Mesendoderm (in vitro differentiated cells): ENCODE measurements at regions not wholly inside any gene's neighbourhood (a gene's known extent, or its start where the extent isn't known, plus 50 kb on each side); places are given as distances from the start of the nearest gene placed in this dataset.

Experiments used
- DNase-seq: peaks from one replicate; pipeline ENCODE4 v3.0.0; 2013
- H2AK5ac ChIP-seq: 2 replicates; pipeline ENCODE4 v1.6.1; 2013; ENCODE audit warnings: low read length, inconsistent platforms
- H2BK120ac ChIP-seq: 2 replicates; pipeline ENCODE4 v1.6.1; 2013; ENCODE audit warnings: low read depth, mild to moderate bottlenecking, low read length, moderate library complexity, mixed read lengths
- H2BK15ac ChIP-seq: replicated peaks from 2 replicates; pipeline ENCODE4 v1.6.1; 2013; ENCODE audit warnings: low read depth, mild to moderate bottlenecking, moderate library complexity
- H2BK5ac ChIP-seq: 2 replicates; pipeline ENCODE4 v1.6.1; 2013; ENCODE audit warnings: low read length, inconsistent platforms
- H3K18ac ChIP-seq: 2 replicates; pipeline ENCODE4 v1.6.1; 2013; ENCODE audit warnings: mild to moderate bottlenecking, low read length, mixed read lengths
- H3K23ac ChIP-seq: one replicate; pipeline ENCODE4 v1.6.1; 2013; ENCODE audit warnings: low read length
- H3K27ac ChIP-seq: 2 replicates; pipeline ENCODE4 v1.5.1; 2013; ENCODE audit warnings: low read depth, mild to moderate bottlenecking, inconsistent platforms, low read length, moderate library complexity
- H3K27me3 ChIP-seq: 2 replicates; pipeline ENCODE4 v1.6.1; 2013; ENCODE audit warnings: low read length, control low read depth, mild to moderate bottlenecking, inconsistent platforms; ENCODE audit not compliant: insufficient read depth, poor library complexity
- H3K36me3 ChIP-seq: 2 replicates; pipeline ENCODE4 v1.6.1; 2013; ENCODE audit warnings: low read length, inconsistent platforms; ENCODE audit not compliant: control insufficient read depth, insufficient read depth
- H3K4ac ChIP-seq: one replicate; pipeline ENCODE4 v1.6.1; 2013; ENCODE audit warnings: low read depth, mild to moderate bottlenecking, low read length, moderate library complexity
- H3K4me1 ChIP-seq: 2 replicates; pipeline ENCODE4 v1.6.1; 2013; ENCODE audit warnings: low read depth, low read length, inconsistent platforms; ENCODE audit not compliant: control insufficient read depth
- H3K4me2 ChIP-seq: 2 replicates; pipeline ENCODE4 v1.6.1; 2013; ENCODE audit warnings: low read length
- H3K4me3 ChIP-seq: 2 replicates; pipeline ENCODE4 v1.5.1; 2013; ENCODE audit warnings: mild to moderate bottlenecking, low read length
- H3K56ac ChIP-seq: one replicate; pipeline ENCODE4 v1.6.1; 2013; ENCODE audit warnings: low read length
- H3K79me1 ChIP-seq: 2 replicates; pipeline ENCODE4 v1.6.1; 2013; ENCODE audit warnings: low read length, inconsistent platforms
- H3K79me2 ChIP-seq: 2 replicates; pipeline ENCODE4 v1.6.1; 2013; ENCODE audit warnings: mild to moderate bottlenecking, low read length; ENCODE audit not compliant: control insufficient read depth, insufficient read depth
- H3K9ac ChIP-seq: 2 replicates; pipeline ENCODE4 v1.6.1; 2013; ENCODE audit warnings: low read length, inconsistent platforms
- H4K5ac ChIP-seq: one replicate; pipeline ENCODE4 v1.6.1; 2013; ENCODE audit warnings: low read length
- H4K8ac ChIP-seq: one replicate; pipeline ENCODE4 v1.6.1; 2013; ENCODE audit warnings: low read depth, mild to moderate bottlenecking, control low read depth, low read length, moderate library complexity
- WGBS: extraction: QIAGEN DNeasy Blood & Tissue Kit; methylation state at CpG from one replicate; pipeline ENCODE4 v1.1.7; 2013; ENCODE audit warnings: low lambda C conversion rate, missing lambda C conversion rate; ENCODE audit not compliant: insufficient coverage; ENCODE audit errors: extremely low coverage; 5-methylcytosine and 5-hydroxymethylcytosine counted together

GRCh38 chr18:44409071-44409470 lies 271.6 kb upstream of the SETBP1 start:
- Histone ChIP-seq H3K27ac (no peak overlapping the region), H3K79me2 (no peaks in the 10 kb centered on the region), H3K4me1 (no peaks in the 10 kb centered on the region), H3K56ac (no peak overlapping the region), H2BK15ac (no peak overlapping the region), H3K36me3 (no peaks in the 10 kb centered on the region), H3K4ac (no peak overlapping the region), H2BK120ac (no peak overlapping the region), H2AK5ac (no peak overlapping the region), H3K4me3 (no peak overlapping the region), H4K5ac (no peak overlapping the region), H3K23ac (no peak overlapping the region), H4K8ac (no peak overlapping the region), H3K79me1 (no peaks in the 10 kb centered on the region), H3K9ac (no peak overlapping the region), H2BK5ac (no peak overlapping the region), H3K18ac (no peak overlapping the region), H3K27me3 (no peaks in the 10 kb centered on the region), H3K4me2 (no peak overlapping the region)
- peak; percentile 7 for DNase-seq

- Histone ChIP-seq H3K23ac (no peak overlapping the region), H2BK15ac (no peak overlapping the region), H3K27me3 (no peaks in the 10 kb centered on the region), H3K4me1 (no peaks in the 10 kb centered on the region), H3K79me2 (no peaks in the 10 kb centered on the region), H3K4me3 (no peak overlapping the region), H3K4me2 (no peak overlapping the region), H3K4ac (no peak overlapping the region), H3K9ac (no peak overlapping the region), H3K79me1 (no peaks in the 10 kb centered on the region), H4K5ac (no peak overlapping the region), H2AK5ac (no peak overlapping the region), H4K8ac (no peak overlapping the region), H2BK5ac (no peak overlapping the region), H3K27ac (no peak overlapping the region), H3K18ac (no peak overlapping the region), H2BK120ac (no peak overlapping the region), H3K36me3 (no peaks in the 10 kb centered on the region), H3K56ac (no peak overlapping the region)
- DNase-seq, result no peak
- no CpG with 5 or more reads among the region's 1 CpG for WGBS
Observed at GRCh38 chr18:44409515-44409914, 271.2 kb upstream of the SETBP1 start.

GRCh38 chr18:44410740-44411139 lies 269.9 kb upstream of the SETBP1 start:
- H3K23ac ChIP-seq, result no peak overlapping the region
- H4K8ac ChIP-seq, result no peak overlapping the region
- no peak overlapping the region for H3K4me3 ChIP-seq
- H3K36me3 ChIP-seq, result no peaks in the 10 kb centered on the region
- H3K56ac ChIP-seq, result no peak overlapping the region
- no peak overlapping the region for H2BK15ac ChIP-seq
- DNase-seq, result no peak
- no peak overlapping the region for H2AK5ac ChIP-seq
- H2BK120ac ChIP-seq, result no peak overlapping the region
- no peak overlapping the region for H3K27ac ChIP-seq
- no peak overlapping the region for H3K18ac ChIP-seq
- H3K4me1 ChIP-seq, result no peaks in the 10 kb centered on the region
- no peak overlapping the region for H4K5ac ChIP-seq
- H3K79me2 ChIP-seq, result no peaks in the 10 kb centered on the region
- no peak overlapping the region for H2BK5ac ChIP-seq
- H3K4ac ChIP-seq, result no peak overlapping the region
- no peak overlapping the region for H3K9ac ChIP-seq
- H3K27me3 ChIP-seq, result no peaks in the 10 kb centered on the region
- H3K79me1 ChIP-seq, result no peaks in the 10 kb centered on the region
- H3K4me2 ChIP-seq, result no peak overlapping the region

- H3K79me2 ChIP-seq, result no peaks in the 10 kb centered on the region
- no peaks in the 10 kb centered on the region for H3K27me3 ChIP-seq
- no peak overlapping the region for H3K4ac ChIP-seq
- no peaks in the 10 kb centered on the region for H3K79me1 ChIP-seq
- H4K5ac ChIP-seq, result no peak overlapping the region
- H3K56ac ChIP-seq, result no peak overlapping the region
- no peaks in the 10 kb centered on the region for H3K36me3 ChIP-seq
- H3K4me1 ChIP-seq, result no peaks in the 10 kb centered on the region
- H2BK15ac ChIP-seq, result no peak overlapping the region
- no peak overlapping the region for H3K27ac ChIP-seq
- no peak for DNase-seq
- no peak overlapping the region for H3K9ac ChIP-seq
- no peak overlapping the region for H2AK5ac ChIP-seq
- no peak overlapping the region for H3K4me2 ChIP-seq
- H2BK5ac ChIP-seq, result no peak overlapping the region
- no peak overlapping the region for H3K4me3 ChIP-seq
- H3K23ac ChIP-seq, result no peak overlapping the region
- no peak overlapping the region for H2BK120ac ChIP-seq
- H4K8ac ChIP-seq, result no peak overlapping the region
- no peak overlapping the region for H3K18ac ChIP-seq
Observed at GRCh38 chr18:44411262-44411905, 269.3 kb upstream of the SETBP1 start.

- Histone ChIP-seq H4K5ac (no peak overlapping the region), H2BK120ac (no peak overlapping the region), H2BK15ac (no peak overlapping the region), H3K27me3 (no peaks in the 10 kb centered on the region), H2AK5ac (no peak overlapping the region), H3K9ac (no peak overlapping the region), H3K79me1 (no peaks in the 10 kb centered on the region), H3K4me2 (no peak overlapping the region), H3K27ac (no peak overlapping the region), H3K56ac (no peak overlapping the region), H3K18ac (no peak overlapping the region), H4K8ac (no peak overlapping the region), H3K4me3 (no peak overlapping the region), H3K4me1 (no peaks in the 10 kb centered on the region), H3K36me3 (no peaks in the 10 kb centered on the region), H3K23ac (no peak overlapping the region), H3K79me2 (no peaks in the 10 kb centered on the region), H3K4ac (no peak overlapping the region), H2BK5ac (no peak overlapping the region)
- no peak for DNase-seq
- WGBS, result no CpG with 5 or more reads among the region's 2 CpGs
Observed at GRCh38 chr18:44411976-44412375, 268.7 kb upstream of the SETBP1 start.

- Histone ChIP-seq H3K56ac (no peak overlapping the region), H3K4me1 (no peaks in the 10 kb centered on the region), H2BK15ac (no peak overlapping the region), H3K36me3 (no peaks in the 10 kb centered on the region), H3K23ac (no peak overlapping the region), H2BK5ac (no peak overlapping the region), H2BK120ac (no peak overlapping the region), H3K4me3 (no peak overlapping the region), H3K9ac (no peak overlapping the region), H3K4ac (no peak overlapping the region), H3K79me1 (no peaks in the 10 kb centered on the region), H4K5ac (no peak overlapping the region), H3K4me2 (no peak overlapping the region), H3K18ac (no peak overlapping the region), H2AK5ac (no peak overlapping the region), H3K79me2 (no peaks in the 10 kb centered on the region), H3K27me3 (no peaks in the 10 kb centered on the region), H4K8ac (no peak overlapping the region), H3K27ac (no peak overlapping the region)
- DNase-seq, result no peak
- WGBS, result no CpG with 5 or more reads among the region's 7 CpGs
Observed at GRCh38 chr18:44423814-44424644, 256.7 kb upstream of the SETBP1 start.
